Activated CD8-positive, alpha-beta memory T cell treated with anti-CD3 and anti-CD28 coated beads, Interleukin-2, amount 50 U/mL, for 4 hours (primary cell): ENCODE measurements at regions not wholly inside any gene's neighbourhood (a gene's known extent, or its start where the extent isn't known, plus 50 kb on each side); places are given as distances from the start of the nearest gene placed in this dataset.
"Not testable (repeated sequence)": the region's sequence is repeated elsewhere in the genome, so short reads cannot be mapped to it uniquely, and the experiment has no call there.

Source experiments
- DNase-seq: peaks from one replicate; pipeline ENCODE4 v3.0.0-alpha.2; 2020

DNA sequence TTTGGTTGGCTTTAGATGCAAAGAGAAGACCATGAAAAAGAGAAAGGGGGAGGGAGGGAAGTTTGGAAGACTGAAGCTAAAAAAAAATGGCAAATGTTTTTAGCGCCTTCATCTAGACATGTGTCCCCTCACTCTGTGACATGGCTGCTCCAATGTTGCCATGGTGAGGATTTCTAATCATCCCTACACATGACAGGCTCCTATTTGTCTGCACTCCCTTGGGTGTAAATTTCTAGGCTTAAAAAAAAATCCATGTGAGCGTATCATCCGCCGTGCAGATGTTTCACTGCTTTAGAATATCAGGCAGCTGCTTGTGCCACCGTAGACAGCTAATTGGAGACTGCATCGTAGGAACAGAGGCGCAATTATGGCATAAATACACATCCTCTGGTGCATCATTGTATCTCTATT lies 761.1 kb upstream of the MMS22L start:
- no peak for DNase-seq

DNA sequence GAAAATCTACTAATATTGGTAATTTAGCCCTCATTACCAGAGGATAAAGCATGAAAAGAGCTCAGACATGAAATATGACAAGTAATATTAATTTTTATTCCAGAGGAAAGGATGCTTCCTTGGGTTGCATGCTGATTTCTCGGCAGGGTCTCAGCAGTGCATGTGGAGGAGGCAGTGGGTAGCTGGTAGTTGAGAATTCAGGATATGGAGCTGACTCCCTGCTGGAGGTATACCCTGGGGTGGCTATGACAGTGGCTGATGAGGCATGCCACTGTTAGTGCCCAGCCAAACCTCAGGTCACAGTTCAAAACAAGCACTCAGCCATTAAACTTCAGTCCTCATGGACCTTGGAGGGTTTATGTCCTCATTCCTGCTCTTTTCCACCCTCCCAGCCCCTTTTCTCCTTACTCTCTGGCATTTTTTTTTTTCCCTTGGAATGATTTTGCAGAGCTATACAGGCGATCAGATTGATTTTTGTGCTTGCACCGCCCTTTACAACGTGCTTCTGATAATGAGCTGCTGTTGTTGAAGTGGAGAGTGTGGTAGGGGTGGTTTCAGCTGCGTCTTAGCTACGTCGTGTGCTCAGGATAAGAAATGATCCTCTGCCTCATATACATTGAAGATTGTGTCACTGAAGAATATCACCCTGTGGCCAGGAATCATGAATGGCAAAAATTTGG lies 761.9 kb upstream of the MMS22L start:
- DNase-seq = no peak

DNA sequence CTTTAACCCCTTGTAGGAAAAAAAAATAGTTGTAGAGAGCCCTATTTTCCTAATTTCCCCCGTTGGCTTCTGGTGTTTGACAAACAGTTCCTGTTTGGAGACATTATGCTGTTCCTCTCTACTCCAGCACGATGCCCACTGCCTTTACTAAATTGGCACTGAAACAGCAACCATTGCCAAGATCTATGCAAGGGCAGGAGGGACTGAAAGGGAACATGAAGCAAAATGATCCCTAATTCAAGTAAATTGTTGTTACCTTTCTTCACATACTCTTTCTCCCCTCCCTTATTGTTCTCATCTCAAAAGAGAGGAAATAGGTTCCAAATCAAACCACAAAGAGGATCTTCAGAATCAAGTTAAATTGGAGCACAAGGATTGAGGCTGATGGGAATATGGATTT lies 764.1 kb upstream of the MMS22L start:
- DNase-seq = no peak

- no peak for DNase-seq
Measured at GRCh38 chr6:98047871-98048270, 764.9 kb upstream of the MMS22L start.

- DNase-seq = no peak
Measured at GRCh38 chr6:98054453-98054852, 771.4 kb upstream of the MMS22L start.

GRCh38 chr6:98056955-98057354 lies 773.9 kb upstream of the MMS22L start:
- no peak for DNase-seq

DNA sequence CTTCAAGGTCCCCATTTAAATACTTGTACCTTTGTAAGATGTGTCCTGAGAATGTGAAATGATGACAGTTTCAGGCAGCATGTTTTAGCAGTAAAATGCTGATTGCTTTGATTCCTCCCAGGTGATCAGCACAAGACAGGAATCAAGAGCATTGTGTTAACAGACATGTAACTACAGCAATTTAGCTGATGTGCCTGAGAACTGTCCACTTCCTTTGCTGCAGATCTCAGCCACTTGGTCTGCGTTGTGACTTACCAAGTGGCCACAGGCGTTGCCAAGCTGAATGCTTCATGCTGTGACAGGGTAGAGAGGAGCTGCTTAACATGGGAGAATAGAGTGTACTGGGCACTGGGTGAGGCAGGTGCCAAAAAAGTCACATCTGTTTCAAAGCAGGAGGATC lies 767.0 kb upstream of the POU3F2 start:
- no peak for DNase-seq

- DNase-seq = not testable (repeated sequence)
Measured at GRCh38 chr6:98088537-98088936, 745.8 kb upstream of the POU3F2 start.

GRCh38 chr6:98092331-98092730 lies 742.0 kb upstream of the POU3F2 start:
- DNase-seq = no peak

GRCh38 chr6:98094696-98095095 lies 739.7 kb upstream of the POU3F2 start:
- DNase-seq = no peak

- no peak for DNase-seq
Measured at GRCh38 chr6:98107801-98108200, 726.6 kb upstream of the POU3F2 start.

DNA sequence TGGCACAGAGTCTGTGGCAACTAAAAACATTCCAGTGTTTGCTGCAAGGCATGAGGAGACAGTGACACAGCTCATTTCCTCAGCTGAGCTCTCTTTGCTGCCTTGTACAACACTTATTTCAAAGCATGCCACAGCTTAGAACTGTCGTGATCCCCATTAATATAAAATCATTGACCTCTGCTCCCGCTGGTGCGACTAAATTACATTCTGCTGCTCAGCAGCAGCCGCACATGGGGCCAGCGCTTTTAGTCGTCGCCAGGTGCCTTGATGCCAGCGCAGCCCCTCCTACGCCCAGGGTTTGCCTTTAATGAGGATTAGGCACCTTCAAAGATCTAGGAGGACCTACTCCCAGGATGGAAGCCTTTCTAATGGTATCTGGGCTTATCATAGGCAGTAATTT lies 717.9 kb upstream of the POU3F2 start:
- DNase-seq = no peak

GRCh38 chr6:98117068-98117467 lies 717.3 kb upstream of the POU3F2 start:
- no peak for DNase-seq

DNA sequence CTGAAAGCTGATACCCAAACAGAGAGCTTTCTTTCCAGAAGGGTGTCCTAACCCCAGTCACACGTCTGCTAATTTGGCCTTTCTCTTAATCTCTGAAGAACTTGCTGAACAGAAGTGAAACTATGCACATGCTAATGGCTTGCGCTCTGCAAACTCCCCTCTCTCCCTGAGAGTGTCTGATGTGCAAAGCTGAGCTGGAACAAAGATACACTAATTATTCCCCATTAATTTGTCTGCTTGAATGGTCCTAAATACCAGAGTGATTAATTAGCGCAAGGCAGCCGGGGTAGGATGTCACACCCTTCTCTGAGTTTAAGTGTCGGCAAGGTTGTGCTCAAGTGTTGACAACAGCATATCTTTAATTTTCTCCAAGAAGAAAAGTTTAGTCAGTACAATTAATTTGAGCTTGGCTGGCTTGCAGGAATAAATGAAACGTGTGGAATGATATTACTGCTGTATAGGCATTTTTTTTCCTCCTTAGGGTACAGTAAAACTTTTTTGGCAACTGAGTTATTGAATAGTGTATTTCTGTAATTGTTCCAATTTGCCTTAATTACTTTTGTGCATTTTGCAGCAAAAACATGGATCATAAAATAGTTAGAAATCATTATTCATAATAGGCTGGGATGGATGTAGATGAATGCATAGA lies 715.9 kb upstream of the POU3F2 start:
- no peak for DNase-seq

GRCh38 chr6:98124171-98124570 lies 710.2 kb upstream of the POU3F2 start:
- no peak for DNase-seq

DNA sequence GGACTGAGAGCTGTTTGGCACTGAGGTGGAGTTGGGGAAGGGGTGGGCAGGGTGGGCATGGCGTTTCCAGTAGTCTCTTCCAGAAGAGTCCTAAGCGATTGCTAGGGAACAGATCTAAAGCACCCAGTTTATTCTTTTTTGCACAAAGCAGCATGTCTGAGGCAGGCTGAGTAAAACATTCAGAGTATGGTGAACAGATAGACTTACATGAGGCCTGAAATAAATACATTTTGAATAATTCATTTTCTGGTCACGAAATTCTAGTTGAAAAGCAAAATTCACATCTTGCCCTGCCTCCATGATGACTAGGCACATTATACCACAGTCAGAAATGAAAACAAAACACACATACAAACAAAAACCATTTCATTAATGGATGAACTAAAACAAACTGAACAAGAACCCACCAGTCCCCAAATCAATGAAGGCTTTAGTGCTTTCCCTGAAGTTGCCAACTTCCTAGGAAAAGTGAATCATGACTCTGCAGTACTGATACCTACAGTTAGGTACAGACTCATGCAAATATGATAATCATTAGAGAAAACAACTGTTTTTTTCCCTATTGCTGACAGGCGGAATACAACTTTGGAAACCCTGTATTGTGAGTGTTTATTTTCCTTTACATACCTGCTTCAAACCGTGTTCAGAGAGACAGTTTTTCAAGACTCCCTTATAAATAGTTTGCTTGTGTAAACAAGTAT lies 702.9 kb upstream of the POU3F2 start:
- no peak for DNase-seq

DNA sequence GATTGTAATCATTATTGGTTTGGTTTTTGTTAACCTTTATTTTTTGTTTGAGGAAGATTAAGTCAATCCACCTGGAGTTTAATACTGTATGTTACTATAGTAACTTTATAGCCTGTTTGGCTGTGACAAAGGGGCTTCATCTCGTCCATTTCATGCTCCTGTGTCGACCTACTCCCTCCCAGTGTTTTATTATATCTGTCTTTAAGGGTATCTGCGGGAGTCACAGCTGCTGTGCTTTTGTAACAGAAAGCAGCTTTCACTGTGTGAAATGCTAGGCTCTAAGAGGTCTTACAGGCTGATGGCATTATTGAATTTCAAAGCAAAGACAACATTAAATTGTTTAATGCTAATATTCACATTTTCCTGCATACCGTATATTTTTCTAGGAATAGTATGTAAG lies 698.0 kb upstream of the POU3F2 start:
- no peak for DNase-seq

DNA sequence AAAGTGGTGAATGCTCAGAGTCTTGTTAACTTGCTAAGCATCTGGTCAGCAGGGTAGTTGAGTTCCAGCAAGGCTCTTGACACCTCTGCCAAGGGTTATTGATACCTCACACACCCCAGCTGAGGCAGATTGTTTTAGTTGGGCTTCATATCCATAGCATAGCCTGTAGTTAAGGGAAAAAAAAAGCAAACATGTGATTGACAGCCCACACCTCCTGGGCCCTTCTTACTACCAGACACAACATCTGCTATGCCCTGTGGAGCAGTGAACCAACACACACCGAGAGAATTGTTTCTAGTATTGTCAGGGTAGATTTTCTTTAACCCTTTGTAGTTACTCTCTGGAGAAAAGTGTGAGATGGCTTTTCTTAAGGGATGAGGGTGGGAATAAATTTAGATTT lies 697.0 kb upstream of the POU3F2 start:
- DNase-seq = no peak

DNA sequence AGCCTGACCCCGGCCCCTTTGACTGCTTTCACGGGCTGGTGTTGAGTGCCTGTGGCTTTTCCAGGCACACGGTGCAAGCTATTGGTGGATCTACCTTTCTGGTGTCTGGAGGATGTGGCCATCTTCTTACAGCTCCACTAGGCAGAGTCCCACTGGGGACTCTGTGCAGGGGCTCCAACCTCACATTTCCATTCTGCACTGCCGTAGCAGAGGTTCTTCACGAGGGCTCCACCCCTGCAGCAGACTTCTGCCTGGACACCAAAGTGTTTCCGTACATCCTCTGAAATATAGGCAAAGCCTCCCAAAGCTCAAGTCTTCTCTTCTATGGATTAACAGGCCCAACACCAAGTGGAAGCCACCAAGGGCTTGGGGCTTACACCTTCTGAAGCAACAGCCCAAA lies 691.5 kb upstream of the POU3F2 start:
- no peak for DNase-seq

DNA sequence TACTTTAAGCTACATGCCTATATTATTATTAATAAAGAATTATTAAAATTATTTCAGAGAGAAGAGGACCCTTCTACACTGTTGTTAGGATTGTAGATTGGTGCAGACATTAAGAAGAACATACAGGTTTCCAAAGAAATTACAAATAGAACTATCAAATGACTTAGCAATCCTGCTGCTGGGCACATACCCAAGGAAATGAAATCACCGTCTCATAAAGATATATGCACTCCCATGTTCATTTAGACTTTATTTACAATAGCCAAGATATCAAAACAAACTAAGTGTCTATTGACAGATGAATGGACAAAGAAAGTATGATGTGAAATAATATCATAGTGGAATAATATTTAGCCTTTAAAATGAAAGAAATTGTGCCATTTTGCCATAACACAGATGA lies 687.7 kb upstream of the POU3F2 start:
- no peak for DNase-seq

DNA sequence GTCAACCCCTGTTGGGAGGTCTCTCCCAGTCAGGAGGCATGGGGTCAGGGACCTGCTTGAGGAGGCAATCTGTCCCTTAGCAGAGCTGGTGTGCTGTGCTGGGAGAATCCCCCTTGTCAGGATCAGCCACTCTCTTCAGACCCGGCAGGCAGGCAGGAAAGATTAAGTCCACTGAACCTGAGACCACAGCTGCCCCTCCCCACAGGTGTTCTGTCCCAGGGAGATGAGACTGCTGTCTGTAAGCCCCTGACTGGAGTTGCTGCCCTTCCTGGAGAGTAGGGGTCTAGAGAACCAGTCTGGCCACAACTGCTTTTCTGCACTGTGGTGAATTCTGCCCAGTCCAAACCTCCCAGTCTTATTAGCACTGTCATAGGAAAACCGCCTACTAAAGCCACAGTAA lies 677.8 kb upstream of the POU3F2 start:
- no peak for DNase-seq

GRCh38 chr6:98179606-98180005 lies 654.8 kb upstream of the POU3F2 start:
- no peak for DNase-seq

DNA sequence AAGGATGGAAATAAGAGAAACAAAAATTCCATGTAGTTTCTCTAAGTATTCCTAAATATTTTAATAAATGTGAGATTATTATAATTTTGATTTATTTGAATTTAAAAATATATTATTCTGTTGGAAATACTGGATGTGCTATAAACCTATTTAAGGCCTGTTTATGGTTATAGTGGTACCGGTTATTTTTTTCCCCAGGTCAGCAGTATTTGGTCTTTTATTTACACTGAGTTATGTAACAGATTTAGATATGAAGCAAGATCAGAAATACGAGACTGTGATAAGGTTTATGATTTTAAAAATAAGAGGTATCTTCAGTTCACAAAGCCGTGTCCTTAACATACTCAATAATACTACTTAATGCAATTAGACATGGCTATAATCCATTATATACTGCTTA lies 634.3 kb upstream of the POU3F2 start:
- no peak for DNase-seq

GRCh38 chr6:98203170-98203806 lies 631.1 kb upstream of the POU3F2 start:
- DNase-seq = no peak
